ENCODE measurements at regions not wholly inside any gene's neighbourhood (a gene's known extent, or its start where the extent isn't known, plus 50 kb on each side); places are given as distances from the start of the nearest gene placed in this dataset.

DNA sequence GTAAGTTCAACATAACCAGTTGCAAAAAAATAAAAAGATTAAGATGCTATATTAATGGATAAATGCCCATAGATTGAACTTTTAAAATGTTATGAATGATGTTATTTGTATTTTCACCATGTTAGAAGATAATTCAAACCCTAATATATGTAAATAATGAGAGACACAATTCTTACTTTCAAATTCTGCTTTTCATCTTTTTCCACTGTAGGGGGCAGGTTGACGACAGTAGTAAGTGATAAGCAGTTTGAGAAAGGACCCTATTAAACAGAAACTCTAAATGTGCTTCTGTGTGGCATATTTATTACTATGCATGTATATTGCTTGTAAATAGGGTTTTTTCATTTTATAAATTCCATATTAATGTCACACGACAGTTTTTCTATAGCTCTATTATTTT is 591.1 kb downstream of the SEMA5A start:
- H3K9me2 ChIP-seq (ENCODE audit: insufficient read depth, low read length): no peaks in the 10 kb centered on the region
- peak overlapping the region; percentile 81 for H3K27ac ChIP-seq (ENCODE audit: low read length)
- H3K4me2 ChIP-seq (ENCODE audit: low read length): peak overlapping the region; percentile 2
- peaks cover under 1% of the 10 kb centered on the region for H3K27me3 ChIP-seq (ENCODE audit: insufficient read depth, low read depth, low read length)
- H3K36me3 ChIP-seq (ENCODE audit: insufficient read depth, low read length): no peaks in the 10 kb centered on the region
- H3K79me2 ChIP-seq (replicated peaks; ENCODE audit: insufficient read depth, low read length): no peaks in the 10 kb centered on the region
- H3K4me3 ChIP-seq (ENCODE audit: low read length): no peak overlapping the region
- H2AFZ ChIP-seq (ENCODE audit: low read depth, low read length): no peak overlapping the region
- no peaks in the 10 kb centered on the region for H3K9me3 ChIP-seq (ENCODE audit: low read length)
- TF ChIP-seq SMC3 (conservative IDR thresholded peaks at IDR 0.05; ENCODE audit: poor library complexity) (no peak), EZH2 (IDR thresholded peaks at IDR 0.05; ENCODE audit: borderline replicate concordance, insufficient read depth, low read length, poor library complexity, severe bottlenecking) (no peak), POLR2AphosphoS5 (IDR thresholded peaks at IDR 0.05) (no peak), TAF1 (IDR thresholded peaks at IDR 0.05; ENCODE audit: low read depth) (no peak), RAD21 (conservative IDR thresholded peaks at IDR 0.05) (peak; percentile 47)
- TF ChIP-seq, protein P1, sequence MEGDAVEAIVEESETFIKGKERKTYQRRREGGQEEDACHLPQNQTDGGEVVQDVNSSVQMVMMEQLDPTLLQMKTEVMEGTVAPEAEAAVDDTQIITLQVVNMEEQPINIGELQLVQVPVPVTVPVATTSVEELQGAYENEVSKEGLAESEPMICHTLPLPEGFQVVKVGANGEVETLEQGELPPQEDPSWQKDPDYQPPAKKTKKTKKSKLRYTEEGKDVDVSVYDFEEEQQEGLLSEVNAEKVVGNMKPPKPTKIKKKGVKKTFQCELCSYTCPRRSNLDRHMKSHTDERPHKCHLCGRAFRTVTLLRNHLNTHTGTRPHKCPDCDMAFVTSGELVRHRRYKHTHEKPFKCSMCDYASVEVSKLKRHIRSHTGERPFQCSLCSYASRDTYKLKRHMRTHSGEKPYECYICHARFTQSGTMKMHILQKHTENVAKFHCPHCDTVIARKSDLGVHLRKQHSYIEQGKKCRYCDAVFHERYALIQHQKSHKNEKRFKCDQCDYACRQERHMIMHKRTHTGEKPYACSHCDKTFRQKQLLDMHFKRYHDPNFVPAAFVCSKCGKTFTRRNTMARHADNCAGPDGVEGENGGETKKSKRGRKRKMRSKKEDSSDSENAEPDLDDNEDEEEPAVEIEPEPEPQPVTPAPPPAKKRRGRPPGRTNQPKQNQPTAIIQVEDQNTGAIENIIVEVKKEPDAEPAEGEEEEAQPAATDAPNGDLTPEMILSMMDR (IDR thresholded peaks at IDR 0.05; ENCODE audit: poor library complexity, severe bottlenecking): peak; percentile 56
- TF ChIP-seq, protein P2, sequence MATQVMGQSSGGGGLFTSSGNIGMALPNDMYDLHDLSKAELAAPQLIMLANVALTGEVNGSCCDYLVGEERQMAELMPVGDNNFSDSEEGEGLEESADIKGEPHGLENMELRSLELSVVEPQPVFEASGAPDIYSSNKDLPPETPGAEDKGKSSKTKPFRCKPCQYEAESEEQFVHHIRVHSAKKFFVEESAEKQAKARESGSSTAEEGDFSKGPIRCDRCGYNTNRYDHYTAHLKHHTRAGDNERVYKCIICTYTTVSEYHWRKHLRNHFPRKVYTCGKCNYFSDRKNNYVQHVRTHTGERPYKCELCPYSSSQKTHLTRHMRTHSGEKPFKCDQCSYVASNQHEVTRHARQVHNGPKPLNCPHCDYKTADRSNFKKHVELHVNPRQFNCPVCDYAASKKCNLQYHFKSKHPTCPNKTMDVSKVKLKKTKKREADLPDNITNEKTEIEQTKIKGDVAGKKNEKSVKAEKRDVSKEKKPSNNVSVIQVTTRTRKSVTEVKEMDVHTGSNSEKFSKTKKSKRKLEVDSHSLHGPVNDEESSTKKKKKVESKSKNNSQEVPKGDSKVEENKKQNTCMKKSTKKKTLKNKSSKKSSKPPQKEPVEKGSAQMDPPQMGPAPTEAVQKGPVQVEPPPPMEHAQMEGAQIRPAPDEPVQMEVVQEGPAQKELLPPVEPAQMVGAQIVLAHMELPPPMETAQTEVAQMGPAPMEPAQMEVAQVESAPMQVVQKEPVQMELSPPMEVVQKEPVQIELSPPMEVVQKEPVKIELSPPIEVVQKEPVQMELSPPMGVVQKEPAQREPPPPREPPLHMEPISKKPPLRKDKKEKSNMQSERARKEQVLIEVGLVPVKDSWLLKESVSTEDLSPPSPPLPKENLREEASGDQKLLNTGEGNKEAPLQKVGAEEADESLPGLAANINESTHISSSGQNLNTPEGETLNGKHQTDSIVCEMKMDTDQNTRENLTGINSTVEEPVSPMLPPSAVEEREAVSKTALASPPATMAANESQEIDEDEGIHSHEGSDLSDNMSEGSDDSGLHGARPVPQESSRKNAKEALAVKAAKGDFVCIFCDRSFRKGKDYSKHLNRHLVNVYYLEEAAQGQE (IDR thresholded peaks at IDR 0.05; ENCODE audit: borderline replicate concordance): no peak
- peaks cover 3% of the 10 kb centered on the region for H3F3A ChIP-seq (ENCODE audit: insufficient read depth, low read length, poor library complexity, severe bottlenecking)
- peak overlapping the region; percentile 6 for H3K9ac ChIP-seq (ENCODE audit: low read length)
- no peaks in the 10 kb centered on the region for H4K20me1 ChIP-seq (ENCODE audit: insufficient read depth)

DNA sequence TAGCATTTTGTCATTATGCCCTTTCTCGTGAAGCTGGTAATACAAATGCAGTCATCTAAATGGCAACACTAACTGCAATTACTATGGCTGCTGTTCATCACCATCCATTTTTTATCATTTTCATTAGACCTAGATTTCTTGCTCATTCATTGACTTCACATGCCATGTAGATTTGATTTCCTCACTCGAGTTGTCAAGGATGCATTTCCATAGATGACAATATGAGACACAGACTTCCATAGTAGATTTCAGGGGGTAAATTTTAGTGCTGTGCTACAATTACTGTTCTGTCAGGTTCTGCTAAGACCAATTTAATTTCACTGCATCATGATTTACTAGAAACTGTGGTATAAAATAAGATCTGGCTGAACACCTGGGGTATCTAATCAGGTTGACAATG is 589.2 kb downstream of the SEMA5A start:
- Histone ChIP-seq H3K36me3 (ENCODE audit: insufficient read depth, low read length) (no peaks in the 10 kb centered on the region), H3K27ac (ENCODE audit: low read length) (peak overlapping the region; percentile 81), H3K9ac (ENCODE audit: low read length) (peak overlapping the region; percentile 15), H3K4me3 (ENCODE audit: low read length) (no peak overlapping the region), H3K9me3 (ENCODE audit: low read length) (no peaks in the 10 kb centered on the region), H3K4me2 (ENCODE audit: low read length) (no peak overlapping the region), H3K27me3 (ENCODE audit: insufficient read depth, low read depth, low read length) (no peaks in the 10 kb centered on the region), H3F3A (ENCODE audit: insufficient read depth, low read length, poor library complexity, severe bottlenecking) (peaks cover 3% of the 10 kb centered on the region), H2AFZ (ENCODE audit: low read depth, low read length) (no peak overlapping the region), H3K79me2 (replicated peaks; ENCODE audit: insufficient read depth, low read length) (no peaks in the 10 kb centered on the region), H3K9me2 (ENCODE audit: insufficient read depth, low read length) (no peaks in the 10 kb centered on the region), H4K20me1 (ENCODE audit: insufficient read depth) (no peaks in the 10 kb centered on the region)
- TF ChIP-seq, protein P2 (IDR thresholded peaks at IDR 0.05; ENCODE audit: borderline replicate concordance): peak; percentile 57
- TF ChIP-seq, protein P1 (IDR thresholded peaks at IDR 0.05; ENCODE audit: poor library complexity, severe bottlenecking): no peak
- no peak for TF ChIP-seq TAF1 (IDR thresholded peaks at IDR 0.05; ENCODE audit: low read depth)
- TF ChIP-seq POLR2AphosphoS5 (IDR thresholded peaks at IDR 0.05): peak; percentile 67
- TF ChIP-seq EP300 (conservative IDR thresholded peaks at IDR 0.05; ENCODE audit: poor library complexity, severe bottlenecking): peak; percentile 83

Measured in neural cell (in vitro differentiated cells).